H9 (cell line): ENCODE measurements at regions not wholly inside any gene's neighbourhood (a gene's known extent, or its start where the extent isn't known, plus 50 kb on each side); places are given as distances from the start of the nearest gene placed in this dataset.

Experiments
- DNase-seq: peaks from one replicate; pipeline ENCODE4 v3.0.0-alpha.2; 2017
- H2AFZ ChIP-seq: one replicate; pipeline ENCODE4 v1.6.1; 2013; ENCODE audit warnings: mild to moderate bottlenecking, low read length, control low read depth, moderate library complexity
- H2AK5ac ChIP-seq: 2 replicates; pipeline ENCODE4 v1.6.1; 2013; ENCODE audit warnings: low read length, control low read depth, mixed read lengths; ENCODE audit not compliant: insufficient read length
- H2BK120ac ChIP-seq: one replicate; pipeline ENCODE4 v1.6.1; 2013; ENCODE audit warnings: low read depth, mild to moderate bottlenecking, low read length, control low read depth, inconsistent platforms; ENCODE audit not compliant: poor library complexity, severe bottlenecking
- H2BK12ac ChIP-seq: 2 replicates; pipeline ENCODE4 v1.6.1; 2013; ENCODE audit warnings: low read length, control low read depth, mixed read lengths, low read depth; ENCODE audit not compliant: insufficient read length
- H2BK15ac ChIP-seq: 2 replicates; pipeline ENCODE4 v1.6.1; 2013; ENCODE audit warnings: low read depth, low read length, control low read depth
- H2BK20ac ChIP-seq: one replicate; pipeline ENCODE4 v1.6.1; 2013; ENCODE audit warnings: low read depth, mild to moderate bottlenecking, low read length, control low read depth, inconsistent platforms; ENCODE audit not compliant: poor library complexity, severe bottlenecking
- H2BK5ac ChIP-seq: 2 replicates; pipeline ENCODE4 v1.6.1; 2013; ENCODE audit warnings: low read length, control low read depth, mixed read lengths; ENCODE audit not compliant: insufficient read length
- H3K14ac ChIP-seq: 2 replicates; pipeline ENCODE4 v1.6.1; 2013; ENCODE audit warnings: low read length, control low read depth; ENCODE audit not compliant: insufficient read depth
- H3K18ac ChIP-seq: 2 replicates; pipeline ENCODE4 v1.6.1; 2013; ENCODE audit warnings: low read depth, mild to moderate bottlenecking, mixed read lengths, low read length, control low read depth; ENCODE audit not compliant: insufficient read length
- H3K23ac ChIP-seq: 2 replicates; pipeline ENCODE4 v1.6.1; 2013; ENCODE audit warnings: low read length, control low read depth, mixed read lengths, low read depth; ENCODE audit not compliant: insufficient read length
- H3K23me2 ChIP-seq: 2 replicates; pipeline ENCODE4 v1.6.1; 2013; ENCODE audit warnings: low read depth, mild to moderate bottlenecking, mixed read lengths, low read length, control low read depth; ENCODE audit not compliant: insufficient read length, poor library complexity, severe bottlenecking
- H3K27ac ChIP-seq: 2 replicates; pipeline ENCODE4 v1.5.1; 2013; ENCODE audit warnings: low read length, control low read depth, mixed read lengths, low read depth; ENCODE audit not compliant: insufficient read length
- H3K27me3 ChIP-seq: 2 replicates; pipeline ENCODE4 v1.6.1; 2013; ENCODE audit warnings: low read length, control low read depth, inconsistent platforms; ENCODE audit not compliant: insufficient read depth
- H3K4ac ChIP-seq: 2 replicates; pipeline ENCODE4 v1.6.1; 2013; ENCODE audit warnings: low read depth, mild to moderate bottlenecking, control low read depth, inconsistent platforms, low read length, moderate library complexity
- H3K4me1 ChIP-seq: 2 replicates; pipeline ENCODE4 v1.6.1; 2013; ENCODE audit warnings: low read length, control low read depth, inconsistent platforms; ENCODE audit not compliant: insufficient read depth
- H3K4me2 ChIP-seq: 2 replicates; pipeline ENCODE4 v1.6.1; 2013; ENCODE audit warnings: low read length, control low read depth, mixed read lengths; ENCODE audit not compliant: insufficient read length, insufficient read depth
- H3K56ac ChIP-seq: 2 replicates; pipeline ENCODE4 v1.6.1; 2013; ENCODE audit warnings: low read depth, mild to moderate bottlenecking, mixed read lengths, low read length, control low read depth; ENCODE audit not compliant: insufficient read length
- H3K79me1 ChIP-seq: 2 replicates; pipeline ENCODE4 v1.6.1; 2013; ENCODE audit warnings: low read depth, mild to moderate bottlenecking, moderate library complexity, low read length, control low read depth, inconsistent platforms; ENCODE audit not compliant: insufficient read depth, poor library complexity, severe bottlenecking
- H3K79me2 ChIP-seq: 2 replicates; pipeline ENCODE4 v1.6.1; 2013; ENCODE audit warnings: low read length, control low read depth, inconsistent platforms; ENCODE audit not compliant: insufficient read depth
- H3K9ac ChIP-seq: 2 replicates; pipeline ENCODE4 v1.6.1; 2013; ENCODE audit warnings: low read length, control low read depth, mixed read lengths; ENCODE audit not compliant: insufficient read length; ENCODE audit errors: extremely low read depth
- H3K9me3 ChIP-seq: one replicate; pipeline ENCODE4 v1.6.1; 2013; ENCODE audit warnings: low read depth, low read length, inconsistent platforms; ENCODE audit not compliant: control insufficient read depth
- H3T11ph ChIP-seq: one replicate; pipeline ENCODE4 v1.6.1; 2013; ENCODE audit warnings: mild to moderate bottlenecking, low read length, control low read depth, inconsistent platforms
- H4K20me1 ChIP-seq: one replicate; pipeline ENCODE4 v1.6.1; 2013; ENCODE audit not compliant: control insufficient read depth, insufficient read length, insufficient read depth
- H4K5ac ChIP-seq: 2 replicates; pipeline ENCODE4 v1.6.1; 2013; ENCODE audit warnings: low read depth, mild to moderate bottlenecking, mixed read lengths, low read length, control low read depth; ENCODE audit not compliant: insufficient read length
- H4K8ac ChIP-seq: replicated peaks from 2 replicates; pipeline ENCODE4 v1.6.1; 2013; ENCODE audit warnings: low read length, control low read depth, mixed read lengths, low read depth; ENCODE audit not compliant: insufficient read length
- H4K91ac ChIP-seq: 2 replicates; pipeline ENCODE4 v1.6.1; 2013; ENCODE audit warnings: low read depth, mild to moderate bottlenecking, moderate library complexity, mixed read lengths, low read length, control low read depth; ENCODE audit not compliant: insufficient read length
- H3K27ac Mint-ChIP-seq, 3 experiments: 2 replicates in 2 of 3; 3 replicates in 1 of 3; pipeline ENCODE4 v1.8.0; 2020 to 2021; ENCODE audit warnings: mixed read lengths in 3 of 3, mild to moderate bottlenecking in 1 of 3, moderate library complexity in 1 of 3
- H3K27me3 Mint-ChIP-seq: 2 replicates; pipeline ENCODE4 v1.8.0; 2021; ENCODE audit warnings: low read depth, mild to moderate bottlenecking, moderate library complexity, mixed read lengths
- H3K36me3 Mint-ChIP-seq, 3 experiments: 2 replicates in 2 of 3; 3 replicates in 1 of 3; pipeline ENCODE4 v1.8.0; 2020 to 2021; ENCODE audit warnings: low read depth in 3 of 3, mixed read lengths in 3 of 3; ENCODE audit not compliant: insufficient read depth in 1 of 3
- H3K4me1 Mint-ChIP-seq, 2 experiments: 2 replicates each; pipeline ENCODE4 v1.8.0; 2020; ENCODE audit warnings: mixed read lengths in 2 of 2
- H3K4me3 Mint-ChIP-seq, 2 experiments: 2 replicates in 1 of 2; 3 replicates in 1 of 2; pipeline ENCODE4 v1.8.0; 2020 to 2021; ENCODE audit warnings: mild to moderate bottlenecking in 2 of 2, mixed read lengths in 2 of 2, moderate library complexity in 1 of 2
- H3K9me3 Mint-ChIP-seq, 2 experiments: 2 replicates in 1 of 2; 3 replicates in 1 of 2; pipeline ENCODE4 v1.8.0; 2020; ENCODE audit warnings: mild to moderate bottlenecking in 2 of 2, mixed read lengths in 2 of 2, moderate library complexity in 1 of 2
- WGBS: extraction: QIAGEN DNeasy Blood & Tissue Kit; methylation state at CpG from one replicate; pipeline ENCODE4 v1.1.7; 2013; ENCODE audit warnings: missing lambda C conversion rate, low lambda C conversion rate, mixed read lengths; ENCODE audit not compliant: insufficient read length; ENCODE audit errors: extremely low coverage; 5-methylcytosine and 5-hydroxymethylcytosine counted together
- TF ChIP-seq, protein P1 (sequence below): fragments of 200-600 bp; sonication (generic); conservative IDR thresholded peaks from 3 replicates; pipeline ENCODE4 v1.8.0; 2021; ENCODE audit warnings: antibody characterized with exemption, mild to moderate bottlenecking

DNA sequence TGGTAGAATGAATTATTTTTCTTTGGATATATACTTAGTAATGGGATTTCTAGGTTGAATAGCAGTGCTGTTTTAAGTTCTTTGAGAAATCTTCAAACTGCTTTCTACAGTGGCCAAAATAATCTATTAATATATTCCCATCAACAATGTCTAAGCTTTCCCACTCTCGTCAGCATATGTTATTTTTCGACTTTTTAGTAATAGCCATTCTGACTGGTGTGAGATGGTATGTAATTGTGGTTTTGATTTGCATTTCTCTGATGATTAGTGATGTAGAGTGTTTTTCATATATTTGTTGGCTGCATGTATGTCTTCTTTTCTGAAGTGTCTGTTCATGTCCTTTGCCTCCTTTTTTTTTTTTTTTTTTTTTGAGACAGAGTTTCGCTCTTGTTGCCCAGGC, 90.2 kb upstream of the CSNK1A1L start:
- no peak overlapping the region for H3K18ac ChIP-seq
- H3K79me1 ChIP-seq, result no peaks in the 10 kb centered on the region
- no peak overlapping the region for H3K27ac ChIP-seq
- no peak overlapping the region for H4K91ac ChIP-seq
- TF ChIP-seq, protein P1, sequence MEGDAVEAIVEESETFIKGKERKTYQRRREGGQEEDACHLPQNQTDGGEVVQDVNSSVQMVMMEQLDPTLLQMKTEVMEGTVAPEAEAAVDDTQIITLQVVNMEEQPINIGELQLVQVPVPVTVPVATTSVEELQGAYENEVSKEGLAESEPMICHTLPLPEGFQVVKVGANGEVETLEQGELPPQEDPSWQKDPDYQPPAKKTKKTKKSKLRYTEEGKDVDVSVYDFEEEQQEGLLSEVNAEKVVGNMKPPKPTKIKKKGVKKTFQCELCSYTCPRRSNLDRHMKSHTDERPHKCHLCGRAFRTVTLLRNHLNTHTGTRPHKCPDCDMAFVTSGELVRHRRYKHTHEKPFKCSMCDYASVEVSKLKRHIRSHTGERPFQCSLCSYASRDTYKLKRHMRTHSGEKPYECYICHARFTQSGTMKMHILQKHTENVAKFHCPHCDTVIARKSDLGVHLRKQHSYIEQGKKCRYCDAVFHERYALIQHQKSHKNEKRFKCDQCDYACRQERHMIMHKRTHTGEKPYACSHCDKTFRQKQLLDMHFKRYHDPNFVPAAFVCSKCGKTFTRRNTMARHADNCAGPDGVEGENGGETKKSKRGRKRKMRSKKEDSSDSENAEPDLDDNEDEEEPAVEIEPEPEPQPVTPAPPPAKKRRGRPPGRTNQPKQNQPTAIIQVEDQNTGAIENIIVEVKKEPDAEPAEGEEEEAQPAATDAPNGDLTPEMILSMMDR, result no peak
- H2BK12ac ChIP-seq, result no peak overlapping the region
- no peak overlapping the region for H3K4ac ChIP-seq
- peaks cover 5% of the 10 kb centered on the region; the same call in 1 of the 2 replicates for H3K4me1 ChIP-seq
- H3K14ac ChIP-seq, result no peak overlapping the region
- no peak for DNase-seq
- no peaks in the 10 kb centered on the region; a peak in 1 of 5 replicates for H3K9me3 Mint-ChIP-seq
- WGBS, result no CpG with 5 or more reads among the region's 3 CpGs
- H3K27ac Mint-ChIP-seq, result no peak overlapping the region
- H2BK20ac ChIP-seq, result no peak overlapping the region
- H3K4me3 Mint-ChIP-seq, result no peak overlapping the region
- H4K5ac ChIP-seq, result no peak overlapping the region
- H2BK120ac ChIP-seq, result no peak overlapping the region
- H4K20me1 ChIP-seq, result no peaks in the 10 kb centered on the region
- no peaks in the 10 kb centered on the region for H3K23me2 ChIP-seq
- H3K9me3 ChIP-seq, result no peaks in the 10 kb centered on the region
- H4K8ac ChIP-seq, result no peak overlapping the region
- no peak overlapping the region for H2BK15ac ChIP-seq
- no peak overlapping the region for H3K4me2 ChIP-seq
- no peak overlapping the region for H3K9ac ChIP-seq
- H2AFZ ChIP-seq, result no peak overlapping the region
- H3K56ac ChIP-seq, result no peak overlapping the region
- H3T11ph ChIP-seq, result no peak overlapping the region
- peaks cover 34 to 41% of the 10 kb centered on the region in 2 experiments for H3K4me1 Mint-ChIP-seq
- no peak overlapping the region for H2BK5ac ChIP-seq
- no peak overlapping the region for H2AK5ac ChIP-seq
- no peaks in the 10 kb centered on the region for H3K79me2 ChIP-seq
- no peaks in the 10 kb centered on the region; the same call in 1 of the 2 replicates for H3K27me3 Mint-ChIP-seq
- H3K36me3 Mint-ChIP-seq, result peaks cover 0 to 9% (median 0%) of the 10 kb centered on the region in 3 experiments; a peak in 3 of 7 replicates
- H3K23ac ChIP-seq, result no peak overlapping the region
- H3K27me3 ChIP-seq, result no peaks in the 10 kb centered on the region
